BLaER1 (cell line): ENCODE measurements at regions not wholly inside any gene's neighbourhood (a gene's known extent, or its start where the extent isn't known, plus 50 kb on each side); places are given as distances from the start of the nearest gene placed in this dataset.
"Not testable (repeated sequence)": the region's sequence is repeated elsewhere in the genome, so short reads cannot be mapped to it uniquely, and the experiment has no call there.

Experiments used
- H3K27ac ChIP-seq: shearing (Covaris generic); formaldehyde crosslinking; 2 replicates; pipeline ENCODE4 v1.8.1; 2022
- H3K27me3 ChIP-seq: shearing (Covaris generic); formaldehyde crosslinking; 2 replicates; pipeline ENCODE4 v1.8.1; 2022
- H3K36me3 ChIP-seq: shearing (Covaris generic); formaldehyde crosslinking; 2 replicates; pipeline ENCODE4 v1.8.1; 2022
- H3K4me1 ChIP-seq: shearing (Covaris generic); formaldehyde crosslinking; 2 replicates; pipeline ENCODE4 v1.8.1; 2022
- H3K4me2 ChIP-seq: shearing (Covaris generic); formaldehyde crosslinking; 2 replicates; pipeline ENCODE4 v1.8.1; 2022
- H3K4me3 ChIP-seq: shearing (Covaris generic); formaldehyde crosslinking; 2 replicates; pipeline ENCODE4 v1.8.1; 2022
- H3K9ac ChIP-seq: shearing (Covaris generic); formaldehyde crosslinking; 2 replicates; pipeline ENCODE4 v1.8.1; 2022
- H3K9me3 ChIP-seq: shearing (Covaris generic); formaldehyde crosslinking; 2 replicates; pipeline ENCODE4 v1.8.1; 2022
- H4K20me1 ChIP-seq: shearing (Covaris generic); formaldehyde crosslinking; 2 replicates; pipeline ENCODE4 v1.8.1; 2022
- Cebpa-rat ChIP-seq: shearing (Covaris generic); IDR thresholded peaks from 2 replicates; pipeline ENCODE4 v1.8.1; 2022

- Histone ChIP-seq H3K9me3 (no peaks in the 10 kb centered on the region), H4K20me1 (no peaks in the 10 kb centered on the region), H3K4me1 (no peaks in the 10 kb centered on the region), H3K9ac (no peak overlapping the region), H3K36me3 (no peaks in the 10 kb centered on the region), H3K4me2 (no peak overlapping the region), H3K4me3 (no peak overlapping the region), H3K27ac (no peak overlapping the region), H3K27me3 (no peaks in the 10 kb centered on the region)
- TF ChIP-seq Cebpa-rat: no peak
Measured at GRCh38 chr14:83575301-83575700, 1954.6 kb upstream of the FLRT2 start.

GRCh38 chr14:83583201-83583600, 1946.7 kb upstream of the FLRT2 start:
- Histone ChIP-seq H4K20me1 (no peaks in the 10 kb centered on the region), H3K9ac (no peak overlapping the region), H3K4me1 (no peaks in the 10 kb centered on the region), H3K27me3 (no peaks in the 10 kb centered on the region), H3K9me3 (peaks cover 12% of the 10 kb centered on the region), H3K36me3 (no peaks in the 10 kb centered on the region), H3K27ac (no peak overlapping the region), H3K4me3 (no peak overlapping the region), H3K4me2 (no peak overlapping the region)
- no peak for TF ChIP-seq Cebpa-rat

- H3K36me3 ChIP-seq: no peaks in the 10 kb centered on the region
- H3K27me3 ChIP-seq: no peaks in the 10 kb centered on the region
- peaks cover 10% of the 10 kb centered on the region for H3K9me3 ChIP-seq
- H3K4me3 ChIP-seq: no peak overlapping the region
- no peak for TF ChIP-seq Cebpa-rat
- no peaks in the 10 kb centered on the region for H3K4me1 ChIP-seq
- no peaks in the 10 kb centered on the region for H4K20me1 ChIP-seq
- no peak overlapping the region for H3K9ac ChIP-seq
- no peak overlapping the region for H3K4me2 ChIP-seq
- no peak overlapping the region for H3K27ac ChIP-seq
Measured at GRCh38 chr14:83594874-83595273, 1935.1 kb upstream of the FLRT2 start.

- H4K20me1 ChIP-seq: no peaks in the 10 kb centered on the region
- no peaks in the 10 kb centered on the region for H3K9me3 ChIP-seq
- H3K4me1 ChIP-seq: no peaks in the 10 kb centered on the region
- no peak overlapping the region for H3K27ac ChIP-seq
- no peaks in the 10 kb centered on the region for H3K27me3 ChIP-seq
- no peak overlapping the region for H3K9ac ChIP-seq
- TF ChIP-seq Cebpa-rat: no peak
- no peaks in the 10 kb centered on the region for H3K36me3 ChIP-seq
- no peak overlapping the region for H3K4me2 ChIP-seq
- H3K4me3 ChIP-seq: no peak overlapping the region
Measured at GRCh38 chr14:83607682-83608081, 1922.3 kb upstream of the FLRT2 start.

GRCh38 chr14:83611491-83611890, 1918.5 kb upstream of the FLRT2 start:
- Histone ChIP-seq H3K9me3 (no peaks in the 10 kb centered on the region), H4K20me1 (no peaks in the 10 kb centered on the region), H3K4me1 (no peaks in the 10 kb centered on the region), H3K27ac (no peak overlapping the region), H3K4me3 (no peak overlapping the region), H3K36me3 (no peaks in the 10 kb centered on the region), H3K27me3 (no peaks in the 10 kb centered on the region), H3K4me2 (no peak overlapping the region), H3K9ac (no peak overlapping the region)
- TF ChIP-seq Cebpa-rat: no peak

- no peaks in the 10 kb centered on the region for H3K27me3 ChIP-seq
Measured at GRCh38 chr14:83611906-83612390, 1918.0 kb upstream of the FLRT2 start.

GRCh38 chr14:83614956-83615355, 1915.0 kb upstream of the FLRT2 start:
- Histone ChIP-seq H3K9me3 (no peaks in the 10 kb centered on the region), H3K27ac (no peak overlapping the region), H4K20me1 (no peaks in the 10 kb centered on the region), H3K4me2 (no peak overlapping the region), H3K27me3 (no peaks in the 10 kb centered on the region), H3K9ac (no peak overlapping the region), H3K4me3 (no peak overlapping the region), H3K4me1 (no peaks in the 10 kb centered on the region), H3K36me3 (no peaks in the 10 kb centered on the region)
- TF ChIP-seq Cebpa-rat: no peak

More at GRCh38 chr14:83611906-83612390, 1918.0 kb upstream of the FLRT2 start:
- Histone ChIP-seq H3K9ac (no peak overlapping the region), H4K20me1 (no peaks in the 10 kb centered on the region), H3K4me1 (no peaks in the 10 kb centered on the region), H3K9me3 (no peaks in the 10 kb centered on the region), H3K27ac (no peak overlapping the region), H3K4me2 (no peak overlapping the region), H3K36me3 (no peaks in the 10 kb centered on the region), H3K4me3 (no peak overlapping the region)
- TF ChIP-seq Cebpa-rat: no peak

- Histone ChIP-seq H4K20me1 (no peaks in the 10 kb centered on the region), H3K9ac (no peak overlapping the region), H3K4me3 (no peak overlapping the region), H3K27ac (no peak overlapping the region), H3K4me1 (no peaks in the 10 kb centered on the region), H3K4me2 (no peak overlapping the region), H3K36me3 (no peaks in the 10 kb centered on the region), H3K9me3 (no peaks in the 10 kb centered on the region), H3K27me3 (no peaks in the 10 kb centered on the region)
- no peak for TF ChIP-seq Cebpa-rat
Measured at GRCh38 chr14:83624541-83624940, 1905.4 kb upstream of the FLRT2 start.

DNA sequence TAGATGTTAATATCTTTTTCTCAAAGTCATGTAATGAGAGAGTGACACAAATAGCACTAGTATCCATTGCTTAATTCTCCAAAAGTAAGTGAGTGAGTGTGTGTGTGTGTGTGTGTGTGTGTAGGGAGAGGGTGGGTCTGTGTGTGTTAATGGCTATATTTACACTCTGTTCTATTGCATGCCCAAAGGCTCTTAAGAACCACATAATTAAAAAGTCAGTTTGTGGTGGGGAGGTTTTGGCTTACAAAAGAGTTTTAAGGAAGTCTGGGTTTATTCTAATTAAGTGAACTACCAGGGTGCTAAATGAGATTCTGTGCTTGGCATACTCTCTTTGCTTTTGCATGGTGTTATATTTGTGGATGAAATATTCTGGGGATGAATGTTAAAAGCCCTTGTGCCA, 1897.6 kb upstream of the FLRT2 start:
- Histone ChIP-seq H3K27me3 (no peaks in the 10 kb centered on the region), H3K4me2 (0 out of 2 replicates have a peak overlapping the region, but pooled peaks have one; percentile 9), H3K9me3 (no peaks in the 10 kb centered on the region), H3K36me3 (no peaks in the 10 kb centered on the region), H3K4me1 (no peaks in the 10 kb centered on the region; the same call in 1 of the 2 replicates), H3K27ac (no peak overlapping the region), H4K20me1 (no peaks in the 10 kb centered on the region), H3K4me3 (no peak overlapping the region), H3K9ac (no peak overlapping the region)
- no peak for TF ChIP-seq Cebpa-rat

DNA sequence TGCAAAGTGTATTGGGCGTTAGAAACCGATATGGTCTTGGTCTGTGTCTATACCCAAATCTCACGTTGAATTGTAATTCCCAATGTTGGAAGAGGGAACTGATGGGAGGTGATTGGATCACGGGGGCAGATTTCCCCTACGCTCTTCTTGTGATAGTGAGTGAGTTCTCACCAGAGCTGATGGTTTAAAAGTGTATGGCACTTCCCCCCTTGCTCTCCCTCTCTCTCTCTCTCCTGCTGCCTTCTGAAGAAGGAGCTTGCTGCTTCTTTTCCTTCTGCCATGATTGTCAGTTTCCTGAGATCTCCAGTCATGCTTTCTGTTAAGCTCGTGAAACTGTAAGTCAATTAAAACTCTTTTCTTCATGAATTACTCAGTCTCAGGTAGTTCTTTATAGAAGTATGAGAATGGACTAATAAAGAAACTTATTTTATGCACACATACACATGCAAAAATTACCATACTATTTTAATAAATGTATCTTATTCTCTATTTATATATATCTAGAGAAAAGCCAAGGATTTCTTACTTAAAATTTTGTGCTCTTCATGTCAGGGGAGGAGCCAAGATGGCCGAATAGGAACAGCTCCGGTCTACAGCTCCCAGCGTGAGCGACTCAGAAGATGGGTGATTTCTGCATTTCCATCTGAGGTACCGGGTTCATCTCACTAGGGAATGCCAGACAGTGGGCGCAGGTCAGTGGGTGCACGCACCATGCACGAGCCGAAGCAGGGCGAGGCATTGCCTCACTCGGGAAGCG, 1891.0 kb upstream of the FLRT2 start:
- no peak overlapping the region for H3K9ac ChIP-seq
- no peaks in the 10 kb centered on the region for H4K20me1 ChIP-seq
- no peaks in the 10 kb centered on the region for H3K36me3 ChIP-seq
- no peak overlapping the region for H3K4me2 ChIP-seq
- H3K4me1 ChIP-seq: no peaks in the 10 kb centered on the region
- H3K27me3 ChIP-seq: no peaks in the 10 kb centered on the region
- no peak for TF ChIP-seq Cebpa-rat
- H3K9me3 ChIP-seq: no peaks in the 10 kb centered on the region
- H3K4me3 ChIP-seq: no peak overlapping the region
- no peak overlapping the region for H3K27ac ChIP-seq

DNA sequence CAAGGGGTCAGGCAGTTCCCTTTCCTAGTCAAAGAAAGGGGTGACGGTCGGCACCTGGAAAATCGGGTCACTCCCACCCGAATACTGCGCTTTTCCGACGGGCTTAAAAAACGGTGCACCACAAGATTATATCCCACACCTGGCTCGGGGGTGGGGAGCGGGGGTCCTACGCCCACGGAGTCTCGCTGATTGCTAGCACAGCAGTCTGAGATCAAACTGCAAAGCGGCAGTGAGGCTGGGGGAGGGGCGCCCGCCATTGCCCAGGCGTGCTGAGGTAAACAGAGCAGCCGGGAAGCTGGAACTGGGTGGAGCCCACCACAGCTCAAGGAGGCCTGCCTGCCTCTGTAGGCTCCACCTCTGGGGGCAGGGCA, 1890.5 kb upstream of the FLRT2 start:
- H3K9ac ChIP-seq, H3K36me3 ChIP-seq, H3K27ac ChIP-seq, H3K4me3 ChIP-seq, H3K4me1 ChIP-seq, H4K20me1 ChIP-seq, H3K4me2 ChIP-seq, H3K9me3 ChIP-seq, H3K27me3 ChIP-seq: not testable (repeated sequence)
